ENCODE measurements at regions not wholly inside any gene's neighbourhood (a gene's known extent, or its start where the extent isn't known, plus 50 kb on each side); places are given as distances from the start of the nearest gene placed in this dataset.

- no peak overlapping the region for H3K4me3 ChIP-seq (replicated peaks; ENCODE audit: low read depth, low read length)
- TF ChIP-seq CTCF (IDR thresholded peaks at IDR 0.05; ENCODE audit: low read length, missing control alignments) = no peak
- no peak for DNase-seq (ENCODE audit: low read depth)
Observed at GRCh38 chr1:29557701-29558600, 321.6 kb downstream of the PTPRU start.

- H3K4me3 ChIP-seq (replicated peaks; ENCODE audit: low read depth, low read length) = no peak overlapping the region
- no peak for DNase-seq (ENCODE audit: low read depth)
- no peak for TF ChIP-seq CTCF (IDR thresholded peaks at IDR 0.05; ENCODE audit: low read length, missing control alignments)
Observed at GRCh38 chr1:29557066-29557465, 320.7 kb downstream of the PTPRU start.

- DNase-seq (ENCODE audit: low read depth) = no peak
- TF ChIP-seq CTCF (IDR thresholded peaks at IDR 0.05; ENCODE audit: low read length, missing control alignments) = no peak
- no peak overlapping the region for H3K4me3 ChIP-seq (replicated peaks; ENCODE audit: low read depth, low read length)
Observed at GRCh38 chr1:29556657-29557056, 320.3 kb downstream of the PTPRU start.

- DNase-seq (ENCODE audit: low read depth) = no peak
- no peak for TF ChIP-seq CTCF (IDR thresholded peaks at IDR 0.05; ENCODE audit: low read length, missing control alignments)
- no peak overlapping the region for H3K4me3 ChIP-seq (replicated peaks; ENCODE audit: low read depth, low read length)
Observed at GRCh38 chr1:29555043-29555620, 318.8 kb downstream of the PTPRU start.

GRCh38 chr1:29554208-29554778 lies 318.0 kb downstream of the PTPRU start:
- no peak for DNase-seq (ENCODE audit: low read depth)
- TF ChIP-seq CTCF (IDR thresholded peaks at IDR 0.05; ENCODE audit: low read length, missing control alignments) = no peak

GRCh38 chr1:29551123-29551936 lies 315.0 kb downstream of the PTPRU start:
- DNase-seq (ENCODE audit: low read depth) = no peak
- no peak overlapping the region for H3K4me3 ChIP-seq (replicated peaks; ENCODE audit: low read depth, low read length)
- no peak for TF ChIP-seq CTCF (IDR thresholded peaks at IDR 0.05; ENCODE audit: low read length, missing control alignments)

More at GRCh38 chr1:29554208-29554778, 318.0 kb downstream of the PTPRU start:
- H3K4me3 ChIP-seq (replicated peaks; ENCODE audit: low read depth, low read length) = no peak overlapping the region

Measured in fibroblast of pulmonary artery (primary cell).